ENCODE measurements at regions not wholly inside any gene's neighbourhood (a gene's known extent, or its start where the extent isn't known, plus 50 kb on each side); places are given as distances from the start of the nearest gene placed in this dataset.
A peak's percentile ranks its signal among the peaks of the same experiment; 100 is the strongest.

- no peak for DNase-seq
Measured at GRCh38 chr4:62627141-62627540, 1427.0 kb downstream of the ADGRL3 start.

DNA sequence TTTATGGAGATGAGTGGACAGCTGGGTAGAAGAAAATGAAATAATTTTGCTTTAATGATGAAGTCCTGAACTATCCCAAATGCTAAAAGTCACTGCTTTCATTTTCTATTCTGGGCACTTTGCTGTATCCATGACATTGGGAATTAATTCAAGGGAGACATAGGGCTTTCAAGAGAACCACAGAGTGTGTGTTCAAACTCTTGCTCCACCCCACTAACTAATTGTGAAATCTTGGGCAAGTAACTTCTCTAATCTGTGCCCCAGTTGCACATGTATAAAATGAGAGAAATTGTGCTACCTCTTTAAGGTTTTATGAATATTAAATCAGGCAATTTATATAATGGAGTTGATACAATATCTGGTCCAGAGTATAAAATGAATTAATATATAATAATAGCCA, 1422.0 kb downstream of the ADGRL3 start:
- DNase-seq: no peak

GRCh38 chr4:62619971-62620370, 1419.8 kb downstream of the ADGRL3 start:
- no peak for DNase-seq

- DNase-seq: no peak
Measured at GRCh38 chr4:62618042-62618441, 1417.9 kb downstream of the ADGRL3 start.

- DNase-seq: no peak
Measured at GRCh38 chr4:62601737-62602136, 1401.6 kb downstream of the ADGRL3 start.

DNA sequence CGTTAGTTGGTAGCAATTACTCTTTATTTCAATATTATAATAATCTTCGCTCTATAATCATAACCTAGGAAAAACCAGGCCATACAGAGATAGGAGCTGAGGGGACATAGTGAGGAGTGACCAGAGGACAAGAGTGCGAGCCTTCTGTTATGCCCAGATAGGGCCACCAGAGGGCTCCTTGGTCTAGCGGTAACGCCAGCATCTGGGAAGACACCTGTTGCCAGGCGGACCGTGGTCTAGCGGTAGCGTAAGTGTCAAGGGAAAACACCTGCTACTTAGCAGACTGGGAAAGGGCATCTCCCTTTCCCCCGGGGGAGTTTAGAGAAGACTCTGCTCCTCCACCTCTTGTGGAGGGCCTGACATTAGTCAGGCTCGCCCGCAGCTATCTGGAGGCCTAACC, 1395.1 kb downstream of the ADGRL3 start:
- DNase-seq: peak; percentile 9

DNA sequence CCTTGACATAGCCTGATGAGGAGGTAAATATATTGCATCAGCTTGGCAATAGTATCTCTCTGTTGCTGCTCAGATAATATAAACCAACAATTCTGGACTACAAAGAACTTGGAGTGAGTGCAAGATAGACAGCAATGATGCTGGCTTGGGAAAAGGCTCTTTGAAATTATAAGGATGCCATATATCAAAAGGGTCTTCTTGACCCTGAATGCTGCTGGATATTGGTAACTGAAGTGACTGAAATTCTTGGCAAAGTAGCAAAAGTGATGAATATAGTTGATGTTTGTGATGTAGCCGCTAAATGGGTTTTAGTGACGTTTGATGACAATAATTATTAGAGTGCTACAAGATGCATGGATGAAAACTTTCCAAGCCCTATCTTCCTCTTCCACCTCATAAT, 1391.6 kb downstream of the ADGRL3 start:
- DNase-seq: no peak

DNA sequence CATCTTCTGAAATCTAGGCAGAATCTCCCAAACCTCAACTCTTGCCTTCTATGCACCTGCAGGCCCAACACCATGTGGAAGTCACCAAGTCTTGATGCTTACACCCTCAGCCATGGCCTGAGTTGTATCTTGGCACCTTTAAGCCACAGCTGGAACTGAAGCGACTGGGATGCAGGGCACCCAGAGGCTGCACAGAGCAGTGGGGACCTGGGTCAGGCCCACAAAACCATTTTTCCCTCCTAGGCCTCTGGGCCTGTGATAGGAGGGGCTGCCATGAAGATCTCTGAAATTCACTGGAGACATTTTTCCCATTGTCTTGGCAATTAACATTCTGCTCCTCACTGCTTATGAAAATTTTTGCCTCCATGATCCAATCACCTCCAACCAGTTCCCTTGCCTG, 1388.5 kb downstream of the ADGRL3 start:
- DNase-seq: no peak

GRCh38 chr4:62571494-62571893, 1371.4 kb downstream of the ADGRL3 start:
- DNase-seq: no peak

GRCh38 chr4:62560858-62561257, 1360.7 kb downstream of the ADGRL3 start:
- DNase-seq: no peak

GRCh38 chr4:62550121-62550520, 1350.0 kb downstream of the ADGRL3 start:
- DNase-seq: no peak

- no peak for DNase-seq
Measured at GRCh38 chr4:62549601-62550000, 1349.5 kb downstream of the ADGRL3 start.

GRCh38 chr4:62548765-62549164, 1348.6 kb downstream of the ADGRL3 start:
- no peak for DNase-seq

GRCh38 chr4:62548108-62548524, 1348.0 kb downstream of the ADGRL3 start:
- no peak for DNase-seq

GRCh38 chr4:62544428-62544827, 1344.3 kb downstream of the ADGRL3 start:
- DNase-seq: no peak

DNA sequence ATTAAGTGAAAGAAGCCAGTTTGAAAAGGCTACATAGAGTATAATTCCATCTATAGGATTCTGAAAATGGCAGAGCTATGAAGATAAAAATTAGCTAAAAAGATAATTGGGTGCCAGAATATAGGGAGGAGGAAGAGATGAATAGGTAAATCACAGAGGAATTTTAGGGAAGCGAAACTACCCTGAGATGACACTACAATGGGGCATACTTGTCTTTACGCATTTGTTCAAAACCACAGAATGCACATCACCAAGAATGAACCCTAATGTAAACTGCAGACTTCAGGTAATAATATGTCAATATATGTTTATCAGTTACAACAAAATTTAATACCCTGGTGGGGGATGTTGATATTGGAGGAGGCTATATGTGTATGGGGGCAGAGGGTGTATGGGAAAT, 1342.9 kb downstream of the ADGRL3 start:
- no peak for DNase-seq

GRCh38 chr4:62533573-62533972, 1333.4 kb downstream of the ADGRL3 start:
- DNase-seq: no peak

- DNase-seq: no peak
Measured at GRCh38 chr4:62531731-62532130, 1331.6 kb downstream of the ADGRL3 start.

DNA sequence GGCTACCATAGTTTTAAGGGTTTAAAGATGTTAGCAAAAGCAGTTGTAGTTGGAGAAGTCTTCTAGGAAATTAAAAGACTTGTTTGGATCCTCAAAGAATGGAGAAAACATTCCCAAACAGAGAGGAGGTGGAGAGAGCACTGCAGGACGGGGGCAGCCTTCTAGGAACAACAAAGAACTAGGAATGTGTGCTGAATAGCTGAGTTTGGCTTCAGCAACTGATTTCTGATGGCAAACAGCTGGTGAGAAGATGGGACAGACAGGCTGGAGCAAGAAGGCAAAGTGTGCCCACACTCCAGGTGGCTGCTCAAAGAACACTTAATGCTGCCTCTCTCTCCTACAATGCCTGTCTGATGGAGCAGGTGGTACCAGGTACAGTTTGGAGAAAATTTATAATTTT, 1331.1 kb downstream of the ADGRL3 start:
- no peak for DNase-seq

- no peak for DNase-seq
Measured at GRCh38 chr4:62528874-62529273, 1328.7 kb downstream of the ADGRL3 start.

DNA sequence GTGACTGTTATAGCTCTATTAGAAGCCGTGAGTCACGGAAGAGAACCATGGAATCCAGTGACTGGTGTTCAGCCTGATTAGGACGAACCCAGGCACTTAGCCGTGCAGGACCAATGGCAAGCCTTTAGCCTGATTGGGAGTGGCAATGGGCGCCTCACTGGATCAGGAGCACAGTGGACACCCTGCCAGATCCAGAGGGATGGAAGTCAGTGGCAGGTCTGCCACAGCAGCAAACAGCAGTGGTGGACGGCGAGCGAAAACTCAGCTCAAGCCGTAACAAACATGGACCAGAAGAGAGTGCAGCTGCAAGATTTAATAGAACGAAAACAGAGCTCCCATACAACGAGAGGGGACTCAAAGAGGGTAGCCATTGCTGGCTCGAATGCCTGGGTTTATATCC, 1326.5 kb downstream of the ADGRL3 start:
- DNase-seq: no peak

DNA sequence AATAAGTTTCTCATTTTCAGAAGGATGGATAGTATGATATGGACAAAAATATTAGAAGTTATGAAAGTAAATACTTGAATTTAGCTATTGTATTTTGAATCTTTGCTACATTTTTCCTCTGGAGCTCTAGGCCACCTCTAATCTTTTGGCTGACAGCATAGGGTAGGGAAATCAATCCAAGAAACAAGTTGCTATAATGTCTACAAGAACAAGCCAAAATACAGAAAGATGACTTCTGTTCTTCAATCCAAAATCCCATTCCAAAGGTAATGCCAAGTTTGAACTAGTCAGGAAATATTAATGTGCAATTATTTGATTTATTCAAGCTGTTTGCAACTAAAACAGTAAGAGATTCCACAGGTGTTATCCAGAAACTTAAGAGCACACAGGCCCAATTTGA, 1323.1 kb downstream of the ADGRL3 start:
- DNase-seq: no peak

GRCh38 chr4:62522273-62522672, 1322.1 kb downstream of the ADGRL3 start:
- DNase-seq: no peak

DNA sequence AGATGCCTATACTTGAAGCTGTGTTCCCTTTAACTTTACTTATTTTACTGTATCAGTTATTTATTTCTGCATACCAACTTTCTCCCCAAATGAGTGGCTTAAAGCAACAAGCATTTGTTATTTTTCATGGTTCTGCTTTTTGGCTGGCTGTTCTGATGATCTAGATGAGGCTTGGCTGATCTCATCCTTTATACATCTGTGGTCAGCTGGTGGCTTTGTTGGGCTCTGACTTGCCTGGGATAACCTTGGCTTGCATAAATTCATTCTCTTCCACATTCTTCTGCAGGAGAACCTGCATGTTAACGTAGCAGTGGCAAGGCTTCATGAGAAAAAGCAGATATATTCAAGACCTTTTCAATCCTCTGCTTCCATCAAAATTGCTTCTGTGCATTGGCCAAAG, 1317.6 kb downstream of the ADGRL3 start:
- DNase-seq: no peak

- DNase-seq: no peak
Measured at GRCh38 chr4:62513306-62513705, 1313.2 kb downstream of the ADGRL3 start.

- no peak for DNase-seq
Measured at GRCh38 chr4:62512271-62512670, 1312.1 kb downstream of the ADGRL3 start.

Data from NCI-H1436 (cell line).